ENCODE measurements at regions not wholly inside any gene's neighbourhood (a gene's known extent, or its start where the extent isn't known, plus 50 kb on each side); places are given as distances from the start of the nearest gene placed in this dataset.

DNA sequence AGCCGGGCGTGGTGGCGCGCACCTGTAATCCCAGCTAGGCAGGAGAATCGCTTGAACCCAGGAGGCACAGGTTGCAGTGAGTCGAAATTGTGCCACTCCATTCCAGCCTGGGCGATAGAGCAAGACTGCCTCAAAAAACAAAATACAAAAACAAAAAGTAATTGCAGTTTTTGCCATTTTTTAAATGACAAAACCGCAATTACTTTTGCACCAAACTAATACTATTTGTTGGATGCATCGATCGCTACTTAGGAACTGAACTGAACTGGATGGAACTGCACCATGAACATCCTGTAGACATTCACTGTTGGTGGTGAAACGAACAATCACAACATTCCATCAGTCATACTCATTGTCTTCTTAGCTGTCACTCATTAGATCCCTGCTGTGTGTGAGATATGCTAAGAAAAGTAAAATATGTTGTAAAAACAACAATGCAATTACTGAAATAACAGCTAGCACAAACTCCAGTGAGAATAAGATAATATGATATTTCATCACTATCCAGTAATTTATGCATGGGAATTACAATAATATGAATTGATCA is 341.2 kb downstream of the ACTR3B start:
- no peak for ATAC-seq
- intact Hi-C loops (cut with micrococcal nuclease; ENCODE audit: unreplicated experiment) (no loop called here), in situ Hi-C loops (cut with HindIII; ENCODE audit: low pct_unique_long_range_greater_than_20kb, low sequenced_read_pairs) (no loop called here)
- Histone ChIP-seq H3K27ac (ENCODE audit: low read length) (no peak overlapping the region), H3K9me3 (ENCODE audit: control insufficient read depth, insufficient read depth, low read depth, low read length) (no peaks in the 10 kb centered on the region), H3K4me3 (ENCODE audit: low read depth in 2 of 2, low read length in 2 of 2) (no peak overlapping the region), H3K36me3 (ENCODE audit: control insufficient read depth, insufficient read depth, low read length) (no peaks in the 10 kb centered on the region), H3K4me1 (ENCODE audit: control insufficient read depth, insufficient read depth, low read length) (no peaks in the 10 kb centered on the region), H3K27me3 (ENCODE audit: control insufficient read depth, insufficient read depth, low read length) (peaks cover 15% of the 10 kb centered on the region; the same call in 1 of the 2 replicates)
- POLR2A ChIA-PET, result no interaction called here
- DNase-seq (ENCODE audit: low read depth, low spot score), result no peak
- BruUV-seq (replicated peaks), result no TSS peak
- TF ChIP-seq TCF7L2 (IDR thresholded peaks at IDR 0.05; ENCODE audit: low read depth, low read length), result no peak
- no peak for TF ChIP-seq POLR2AphosphoS5 (IDR thresholded peaks at IDR 0.05; ENCODE audit: low read depth, low read length)
- TF ChIP-seq SIN3A (IDR thresholded peaks at IDR 0.05; ENCODE audit: borderline replicate concordance, insufficient read depth, low read depth, low read length), result no peak
- TF ChIP-seq, protein P1, sequence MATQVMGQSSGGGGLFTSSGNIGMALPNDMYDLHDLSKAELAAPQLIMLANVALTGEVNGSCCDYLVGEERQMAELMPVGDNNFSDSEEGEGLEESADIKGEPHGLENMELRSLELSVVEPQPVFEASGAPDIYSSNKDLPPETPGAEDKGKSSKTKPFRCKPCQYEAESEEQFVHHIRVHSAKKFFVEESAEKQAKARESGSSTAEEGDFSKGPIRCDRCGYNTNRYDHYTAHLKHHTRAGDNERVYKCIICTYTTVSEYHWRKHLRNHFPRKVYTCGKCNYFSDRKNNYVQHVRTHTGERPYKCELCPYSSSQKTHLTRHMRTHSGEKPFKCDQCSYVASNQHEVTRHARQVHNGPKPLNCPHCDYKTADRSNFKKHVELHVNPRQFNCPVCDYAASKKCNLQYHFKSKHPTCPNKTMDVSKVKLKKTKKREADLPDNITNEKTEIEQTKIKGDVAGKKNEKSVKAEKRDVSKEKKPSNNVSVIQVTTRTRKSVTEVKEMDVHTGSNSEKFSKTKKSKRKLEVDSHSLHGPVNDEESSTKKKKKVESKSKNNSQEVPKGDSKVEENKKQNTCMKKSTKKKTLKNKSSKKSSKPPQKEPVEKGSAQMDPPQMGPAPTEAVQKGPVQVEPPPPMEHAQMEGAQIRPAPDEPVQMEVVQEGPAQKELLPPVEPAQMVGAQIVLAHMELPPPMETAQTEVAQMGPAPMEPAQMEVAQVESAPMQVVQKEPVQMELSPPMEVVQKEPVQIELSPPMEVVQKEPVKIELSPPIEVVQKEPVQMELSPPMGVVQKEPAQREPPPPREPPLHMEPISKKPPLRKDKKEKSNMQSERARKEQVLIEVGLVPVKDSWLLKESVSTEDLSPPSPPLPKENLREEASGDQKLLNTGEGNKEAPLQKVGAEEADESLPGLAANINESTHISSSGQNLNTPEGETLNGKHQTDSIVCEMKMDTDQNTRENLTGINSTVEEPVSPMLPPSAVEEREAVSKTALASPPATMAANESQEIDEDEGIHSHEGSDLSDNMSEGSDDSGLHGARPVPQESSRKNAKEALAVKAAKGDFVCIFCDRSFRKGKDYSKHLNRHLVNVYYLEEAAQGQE (IDR thresholded peaks at IDR 0.05; ENCODE audit: insufficient read depth in 1 of 2, low read depth in 2 of 2, low read length in 1 of 2), result no peak
- TF ChIP-seq, protein P2, sequence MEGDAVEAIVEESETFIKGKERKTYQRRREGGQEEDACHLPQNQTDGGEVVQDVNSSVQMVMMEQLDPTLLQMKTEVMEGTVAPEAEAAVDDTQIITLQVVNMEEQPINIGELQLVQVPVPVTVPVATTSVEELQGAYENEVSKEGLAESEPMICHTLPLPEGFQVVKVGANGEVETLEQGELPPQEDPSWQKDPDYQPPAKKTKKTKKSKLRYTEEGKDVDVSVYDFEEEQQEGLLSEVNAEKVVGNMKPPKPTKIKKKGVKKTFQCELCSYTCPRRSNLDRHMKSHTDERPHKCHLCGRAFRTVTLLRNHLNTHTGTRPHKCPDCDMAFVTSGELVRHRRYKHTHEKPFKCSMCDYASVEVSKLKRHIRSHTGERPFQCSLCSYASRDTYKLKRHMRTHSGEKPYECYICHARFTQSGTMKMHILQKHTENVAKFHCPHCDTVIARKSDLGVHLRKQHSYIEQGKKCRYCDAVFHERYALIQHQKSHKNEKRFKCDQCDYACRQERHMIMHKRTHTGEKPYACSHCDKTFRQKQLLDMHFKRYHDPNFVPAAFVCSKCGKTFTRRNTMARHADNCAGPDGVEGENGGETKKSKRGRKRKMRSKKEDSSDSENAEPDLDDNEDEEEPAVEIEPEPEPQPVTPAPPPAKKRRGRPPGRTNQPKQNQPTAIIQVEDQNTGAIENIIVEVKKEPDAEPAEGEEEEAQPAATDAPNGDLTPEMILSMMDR (IDR thresholded peaks at IDR 0.05), result no peak
- CTCF ChIA-PET, result no interaction called here

DNA sequence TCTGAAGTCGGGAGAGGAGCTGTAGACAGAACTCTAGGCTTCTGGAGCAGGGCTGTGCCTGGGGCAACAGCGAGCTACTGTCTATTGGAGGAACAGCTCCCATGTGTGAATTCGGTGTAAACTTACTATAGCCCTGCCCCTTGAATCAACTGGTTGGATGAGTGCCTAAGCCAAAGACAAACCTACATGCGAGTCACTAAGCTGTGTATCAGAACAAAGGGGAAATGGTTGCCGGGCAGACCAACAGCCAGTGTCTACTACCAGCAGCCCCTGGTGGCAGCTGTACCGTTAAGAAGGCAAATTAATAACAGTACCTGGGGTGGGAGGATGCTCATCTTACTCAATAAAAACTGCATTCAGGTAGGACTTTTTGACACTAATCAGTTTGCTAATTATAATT is 343.6 kb downstream of the ACTR3B start:
- BruUV-seq (replicated peaks), result no TSS peak
- H3K4me3 ChIP-seq (ENCODE audit: low read depth in 2 of 2, low read length in 2 of 2), result no peak overlapping the region
- POLR2A ChIA-PET, result no interaction called here
- DNase-seq (ENCODE audit: low read depth, low spot score), result no peak
- no peak overlapping the region for H3K27ac ChIP-seq (ENCODE audit: low read length)
- CTCF ChIA-PET, result no interaction called here
- TF ChIP-seq TCF7L2 (IDR thresholded peaks at IDR 0.05; ENCODE audit: low read depth, low read length) (no peak), POLR2AphosphoS5 (IDR thresholded peaks at IDR 0.05; ENCODE audit: low read depth, low read length) (no peak), SIN3A (IDR thresholded peaks at IDR 0.05; ENCODE audit: borderline replicate concordance, insufficient read depth, low read depth, low read length) (no peak)
- TF ChIP-seq, protein P2 (IDR thresholded peaks at IDR 0.05), result no peak
- TF ChIP-seq, protein P1 (IDR thresholded peaks at IDR 0.05; ENCODE audit: insufficient read depth in 1 of 2, low read depth in 2 of 2, low read length in 1 of 2), result no peak
- H3K36me3 ChIP-seq (ENCODE audit: control insufficient read depth, insufficient read depth, low read length), result no peaks in the 10 kb centered on the region
- no peaks in the 10 kb centered on the region for H3K9me3 ChIP-seq (ENCODE audit: control insufficient read depth, insufficient read depth, low read depth, low read length)
- no peaks in the 10 kb centered on the region for H3K4me1 ChIP-seq (ENCODE audit: control insufficient read depth, insufficient read depth, low read length)
- intact Hi-C loops (cut with micrococcal nuclease; ENCODE audit: unreplicated experiment), result no loop called here
- peaks cover 17% of the 10 kb centered on the region for H3K27me3 ChIP-seq (ENCODE audit: control insufficient read depth, insufficient read depth, low read length)
- in situ Hi-C loops (cut with HindIII; ENCODE audit: low pct_unique_long_range_greater_than_20kb, low sequenced_read_pairs), result no loop called here
- no peak for ATAC-seq
